ENCODE measurements at regions not wholly inside any gene's neighbourhood (a gene's known extent, or its start where the extent isn't known, plus 50 kb on each side); places are given as distances from the start of the nearest gene placed in this dataset.

DNA sequence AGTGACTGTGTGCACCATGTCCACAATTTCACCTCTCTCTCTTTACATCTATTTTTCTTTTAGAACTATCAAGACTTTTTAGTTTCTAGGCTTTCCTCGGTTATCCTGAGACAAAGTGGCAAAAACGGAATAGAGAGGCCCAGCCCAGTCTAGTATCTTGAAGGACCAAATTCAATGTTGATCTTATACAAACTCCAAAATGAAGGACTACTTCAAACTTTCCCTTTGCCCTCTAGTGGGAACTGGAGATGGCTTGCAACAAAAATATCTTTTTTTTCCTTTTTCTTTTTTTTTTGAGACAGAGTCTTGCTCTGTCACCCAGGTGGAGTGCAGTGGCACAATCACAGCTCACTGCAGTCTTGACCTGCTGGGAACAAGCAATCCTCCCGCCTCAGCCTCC, 338.5 kb upstream of the UMPS start:
- no peaks in the 10 kb centered on the region for H3K36me3 ChIP-seq (ENCODE audit: control insufficient read depth in 2 of 2, insufficient read depth in 2 of 2, low read length in 1 of 2)
- no peaks in the 10 kb centered on the region for H3K27me3 ChIP-seq (ENCODE audit: control insufficient read depth in 1 of 2, insufficient read depth in 2 of 2, low read length in 2 of 2)
- H3K27ac ChIP-seq (ENCODE audit: low read depth in 2 of 2, low read length in 1 of 2), result no peak overlapping the region
- H3K9me3 ChIP-seq (ENCODE audit: control insufficient read depth in 2 of 2, insufficient read depth in 1 of 2, low read depth in 1 of 2, low read length in 1 of 2), result no peaks in the 10 kb centered on the region
- peaks cover 0 to 3% of the 10 kb centered on the region in 2 donors for H3K4me1 ChIP-seq (ENCODE audit: control insufficient read depth in 2 of 2, insufficient read depth in 2 of 2, low read length in 1 of 2)
- 87 to 90% methylated on average over 3 of the region's 3 CpGs for WGBS, 2 donors
- H3K4me3 ChIP-seq (ENCODE audit: low read depth in 1 of 2, low read length in 2 of 2), result no peak overlapping the region

DNA sequence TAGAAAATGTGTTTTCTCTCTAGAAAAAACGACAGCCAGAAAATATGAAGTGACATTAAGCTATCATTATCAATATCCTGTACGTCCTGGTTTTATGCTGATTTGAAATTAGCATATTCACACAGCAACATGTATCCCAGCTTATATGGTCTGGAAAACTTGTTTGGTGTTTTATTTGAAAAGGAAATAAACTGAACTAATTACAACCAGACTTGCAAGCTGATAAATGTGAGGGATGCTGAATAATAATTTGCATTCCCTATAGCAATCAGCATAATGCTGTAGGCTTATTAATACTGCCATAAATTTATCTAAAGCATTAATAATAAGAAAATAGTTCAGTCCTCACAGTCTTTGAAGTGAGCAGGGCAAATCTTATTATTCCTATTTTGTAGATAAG, 336.9 kb upstream of the UMPS start:
- 33 to 40% methylated on average over 2 of the region's 2 CpGs for WGBS, 2 donors
- H3K9me3 ChIP-seq (ENCODE audit: control insufficient read depth in 2 of 2, insufficient read depth in 1 of 2, low read depth in 1 of 2, low read length in 1 of 2), result no peaks in the 10 kb centered on the region
- no peak overlapping the region for H3K4me3 ChIP-seq (ENCODE audit: low read depth in 1 of 2, low read length in 2 of 2)
- H3K27ac ChIP-seq (ENCODE audit: low read depth in 2 of 2, low read length in 1 of 2), result no peak overlapping the region
- H3K36me3 ChIP-seq (ENCODE audit: control insufficient read depth in 2 of 2, insufficient read depth in 2 of 2, low read length in 1 of 2), result no peaks in the 10 kb centered on the region
- no peaks in the 10 kb centered on the region for H3K27me3 ChIP-seq (ENCODE audit: control insufficient read depth in 1 of 2, insufficient read depth in 2 of 2, low read length in 2 of 2)
- H3K4me1 ChIP-seq (ENCODE audit: control insufficient read depth in 2 of 2, insufficient read depth in 2 of 2, low read length in 1 of 2), result peaks cover 0 to 3% of the 10 kb centered on the region in 2 donors

DNA sequence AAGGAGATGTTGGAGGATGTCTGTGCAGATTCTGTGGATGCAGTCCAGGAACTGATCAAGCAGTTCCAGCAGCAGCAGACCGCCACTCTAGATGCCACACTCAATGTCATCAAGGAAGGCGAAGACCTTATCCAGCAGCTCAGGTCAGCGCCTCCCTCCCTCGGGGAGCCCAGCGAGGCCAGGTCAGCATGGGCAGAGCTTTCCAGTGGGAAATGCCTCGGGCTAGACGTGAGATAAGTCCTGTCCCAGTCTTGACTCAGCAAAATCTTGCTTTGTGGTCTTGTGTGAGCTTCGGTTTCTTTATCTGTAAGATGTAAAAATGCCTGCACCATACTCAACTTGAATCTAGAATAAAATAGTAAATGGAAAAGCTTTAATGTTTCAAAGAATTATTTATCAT, 335.1 kb upstream of the UMPS start:
- peaks cover 0 to 3% of the 10 kb centered on the region in 2 donors for H3K4me1 ChIP-seq (ENCODE audit: control insufficient read depth in 2 of 2, insufficient read depth in 2 of 2, low read length in 1 of 2)
- no peaks in the 10 kb centered on the region for H3K27me3 ChIP-seq (ENCODE audit: control insufficient read depth in 1 of 2, insufficient read depth in 2 of 2, low read length in 2 of 2)
- H3K9me3 ChIP-seq (ENCODE audit: control insufficient read depth in 2 of 2, insufficient read depth in 1 of 2, low read depth in 1 of 2, low read length in 1 of 2), result no peaks in the 10 kb centered on the region
- 83 to 87% methylated on average over 8 of the region's 8 CpGs for WGBS, 2 donors
- H3K36me3 ChIP-seq (ENCODE audit: control insufficient read depth in 2 of 2, insufficient read depth in 2 of 2, low read length in 1 of 2), result no peaks in the 10 kb centered on the region
- no peak overlapping the region for H3K4me3 ChIP-seq (ENCODE audit: low read depth in 1 of 2, low read length in 2 of 2)
- no peak overlapping the region for H3K27ac ChIP-seq (ENCODE audit: low read depth in 2 of 2, low read length in 1 of 2)

DNA sequence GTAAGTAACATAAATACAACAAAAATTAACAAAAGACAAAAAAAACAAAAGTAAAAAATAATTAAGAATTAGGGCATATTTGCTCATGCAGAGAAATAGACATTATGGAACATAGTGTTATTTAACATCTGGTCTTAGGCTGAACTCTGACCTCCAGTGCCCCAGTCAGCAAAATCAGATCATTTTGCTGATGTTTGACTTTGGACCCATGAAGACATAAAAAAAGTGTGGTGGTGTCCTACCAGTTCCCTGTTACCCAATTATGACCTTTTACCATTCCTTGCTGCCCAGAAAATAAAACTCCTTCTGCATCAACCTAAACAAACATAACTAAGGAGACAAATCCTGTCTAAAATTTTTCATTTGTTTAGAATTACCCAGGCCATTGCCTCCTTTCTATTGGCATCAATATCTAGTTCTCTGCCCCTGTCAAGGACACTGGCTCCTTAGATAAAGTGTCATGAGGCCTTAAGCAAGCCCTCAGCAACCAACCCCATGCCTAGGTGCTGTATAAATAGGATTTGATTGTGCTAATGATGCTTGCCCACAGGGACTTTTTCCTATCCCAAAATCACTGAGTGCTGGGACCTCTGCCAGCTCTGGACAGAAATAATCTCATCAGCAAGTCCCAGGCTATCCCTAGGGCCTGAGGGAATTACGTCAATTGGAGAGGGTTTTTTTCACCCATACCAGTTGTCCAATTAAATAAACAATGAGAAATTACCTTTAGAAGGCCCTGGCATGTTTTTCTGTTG, 334.5 kb upstream of the UMPS start:
- 37 to 53% methylated on average over 1 of the region's 1 CpG for WGBS, 2 donors
- Histone ChIP-seq H3K27ac (ENCODE audit: low read depth in 2 of 2, low read length in 1 of 2) (no peak overlapping the region), H3K4me3 (ENCODE audit: low read depth in 1 of 2, low read length in 2 of 2) (no peak overlapping the region), H3K27me3 (ENCODE audit: control insufficient read depth in 1 of 2, insufficient read depth in 2 of 2, low read length in 2 of 2) (no peaks in the 10 kb centered on the region), H3K4me1 (ENCODE audit: control insufficient read depth in 2 of 2, insufficient read depth in 2 of 2, low read length in 1 of 2) (peaks cover 0 to 3% of the 10 kb centered on the region in 2 donors), H3K9me3 (ENCODE audit: control insufficient read depth in 2 of 2, insufficient read depth in 1 of 2, low read depth in 1 of 2, low read length in 1 of 2) (no peaks in the 10 kb centered on the region), H3K36me3 (ENCODE audit: control insufficient read depth in 2 of 2, insufficient read depth in 2 of 2, low read length in 1 of 2) (no peaks in the 10 kb centered on the region)

DNA sequence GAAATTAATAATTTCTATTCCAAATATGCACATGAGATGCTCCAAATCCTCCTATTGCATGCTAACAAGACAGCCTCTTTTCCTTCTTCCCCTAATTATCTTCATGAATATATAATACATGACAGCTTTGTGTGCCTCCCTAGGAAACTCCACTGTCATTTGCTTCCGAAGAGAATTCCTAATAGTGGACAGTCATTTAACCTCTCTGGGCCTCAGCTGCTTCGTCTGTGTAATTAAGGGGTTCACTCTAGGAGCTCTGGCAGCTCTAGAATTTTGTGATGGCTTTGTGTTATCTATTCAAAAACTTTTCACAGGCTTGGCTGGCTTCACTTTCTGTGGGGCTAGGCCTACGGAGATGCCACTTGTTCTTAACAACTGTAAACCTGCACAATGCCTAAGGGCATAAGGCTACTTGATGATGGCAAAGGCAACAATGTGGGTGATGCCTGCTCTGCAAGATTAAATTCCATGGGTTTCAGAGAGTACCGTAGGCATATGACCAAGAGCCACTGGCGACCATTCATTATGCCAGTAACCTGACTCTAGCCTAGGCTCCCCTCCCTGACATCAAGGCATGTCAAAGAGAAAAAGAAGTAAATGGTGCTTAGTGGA, 333.8 kb upstream of the UMPS start:
- Histone ChIP-seq H3K4me3 (ENCODE audit: low read depth in 1 of 2, low read length in 2 of 2) (no peak overlapping the region), H3K36me3 (ENCODE audit: control insufficient read depth in 2 of 2, insufficient read depth in 2 of 2, low read length in 1 of 2) (no peaks in the 10 kb centered on the region), H3K27ac (ENCODE audit: low read depth in 2 of 2, low read length in 1 of 2) (no peak overlapping the region), H3K27me3 (ENCODE audit: control insufficient read depth in 1 of 2, insufficient read depth in 2 of 2, low read length in 2 of 2) (no peaks in the 10 kb centered on the region), H3K9me3 (ENCODE audit: control insufficient read depth in 2 of 2, insufficient read depth in 1 of 2, low read depth in 1 of 2, low read length in 1 of 2) (no peaks in the 10 kb centered on the region), H3K4me1 (ENCODE audit: control insufficient read depth in 2 of 2, insufficient read depth in 2 of 2, low read length in 1 of 2) (peaks cover 0 to 3% of the 10 kb centered on the region in 2 donors)
- 69 to 79% methylated on average over 5 of the region's 5 CpGs for WGBS, 2 donors

DNA sequence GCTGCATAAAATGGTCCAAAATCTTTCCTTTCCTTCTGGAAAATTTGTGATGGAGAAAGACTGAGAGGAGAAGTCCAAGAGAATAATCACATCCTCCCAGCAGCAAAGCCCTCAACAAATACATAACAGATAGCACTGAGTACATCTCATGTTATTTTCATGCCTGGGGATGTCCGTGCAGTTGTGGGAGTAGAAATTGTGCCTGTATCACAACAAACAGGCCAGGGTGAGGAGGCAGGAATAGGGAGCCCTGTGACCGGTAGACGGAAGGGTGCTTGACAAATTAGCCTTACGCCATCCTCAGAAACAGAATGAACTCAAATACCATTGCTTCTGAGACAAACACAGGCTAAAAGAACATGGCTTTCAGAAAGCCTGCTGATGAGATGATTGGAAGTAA, 333.2 kb upstream of the UMPS start:
- WGBS, 2 donors, result 91 to 92% methylated on average over 4 of the region's 4 CpGs
- Histone ChIP-seq H3K4me3 (ENCODE audit: low read depth in 1 of 2, low read length in 2 of 2) (no peak overlapping the region), H3K4me1 (ENCODE audit: control insufficient read depth in 2 of 2, insufficient read depth in 2 of 2, low read length in 1 of 2) (peaks cover 0 to 3% of the 10 kb centered on the region in 2 donors), H3K9me3 (ENCODE audit: control insufficient read depth in 2 of 2, insufficient read depth in 1 of 2, low read depth in 1 of 2, low read length in 1 of 2) (no peaks in the 10 kb centered on the region), H3K36me3 (ENCODE audit: control insufficient read depth in 2 of 2, insufficient read depth in 2 of 2, low read length in 1 of 2) (no peaks in the 10 kb centered on the region), H3K27me3 (ENCODE audit: control insufficient read depth in 1 of 2, insufficient read depth in 2 of 2, low read length in 2 of 2) (no peaks in the 10 kb centered on the region), H3K27ac (ENCODE audit: low read depth in 2 of 2, low read length in 1 of 2) (no peak overlapping the region)

DNA sequence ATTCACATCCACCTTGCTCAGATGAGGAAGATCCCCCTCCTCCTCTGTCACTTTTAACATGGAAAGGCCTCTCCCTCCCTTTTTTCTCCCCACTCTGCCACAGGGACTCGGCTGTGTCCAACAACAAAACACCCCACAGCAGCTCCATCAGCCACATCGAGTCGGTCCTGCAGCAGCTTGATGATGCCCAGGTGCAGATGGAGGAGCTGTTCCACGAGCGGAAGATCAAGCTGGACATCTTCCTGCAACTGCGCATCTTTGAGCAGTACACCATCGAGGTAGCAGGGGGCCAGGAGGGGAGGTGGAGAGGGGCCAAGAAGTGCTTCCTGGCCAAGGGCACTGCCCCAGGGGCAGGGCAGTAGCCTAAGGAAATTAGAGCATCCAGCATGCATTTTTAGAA, 331.7 kb upstream of the UMPS start:
- 92 to 94% methylated on average over 7 of the region's 7 CpGs for WGBS, 2 donors
- Histone ChIP-seq H3K4me1 (ENCODE audit: control insufficient read depth in 2 of 2, insufficient read depth in 2 of 2, low read length in 1 of 2) (peaks cover 0 to 3% of the 10 kb centered on the region in 2 donors), H3K4me3 (ENCODE audit: low read depth in 1 of 2, low read length in 2 of 2) (no peak overlapping the region), H3K9me3 (ENCODE audit: control insufficient read depth in 2 of 2, insufficient read depth in 1 of 2, low read depth in 1 of 2, low read length in 1 of 2) (no peaks in the 10 kb centered on the region), H3K27me3 (ENCODE audit: control insufficient read depth in 1 of 2, insufficient read depth in 2 of 2, low read length in 2 of 2) (no peaks in the 10 kb centered on the region), H3K36me3 (ENCODE audit: control insufficient read depth in 2 of 2, insufficient read depth in 2 of 2, low read length in 1 of 2) (no peaks in the 10 kb centered on the region), H3K27ac (ENCODE audit: low read depth in 2 of 2, low read length in 1 of 2) (no peak overlapping the region)

DNA sequence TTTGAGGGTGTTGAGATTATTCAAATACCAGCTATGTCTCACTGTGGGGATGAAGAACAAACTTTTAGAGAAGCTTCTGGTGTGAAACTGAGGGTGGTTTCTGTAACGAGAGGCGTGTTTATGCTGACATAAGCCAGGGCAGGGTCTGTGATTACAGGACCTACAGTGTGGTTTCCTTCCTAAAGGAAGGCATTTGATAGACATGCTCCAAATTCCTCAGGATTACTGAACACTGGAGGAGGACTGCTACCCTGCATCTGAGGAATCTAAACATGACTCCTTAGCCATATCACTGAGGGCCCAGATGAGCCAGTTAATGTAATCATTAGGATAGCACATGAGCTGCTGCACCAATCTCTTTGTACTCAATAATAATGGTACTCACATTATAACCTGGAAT, 328.4 kb upstream of the UMPS start:
- Histone ChIP-seq H3K27me3 (ENCODE audit: control insufficient read depth in 1 of 2, insufficient read depth in 2 of 2, low read length in 2 of 2) (no peaks in the 10 kb centered on the region), H3K4me1 (ENCODE audit: control insufficient read depth in 2 of 2, insufficient read depth in 2 of 2, low read length in 1 of 2) (no peaks in the 10 kb centered on the region), H3K27ac (ENCODE audit: low read depth in 2 of 2, low read length in 1 of 2) (no peak overlapping the region), H3K4me3 (ENCODE audit: low read depth in 1 of 2, low read length in 2 of 2) (no peak overlapping the region), H3K36me3 (ENCODE audit: control insufficient read depth in 2 of 2, insufficient read depth in 2 of 2, low read length in 1 of 2) (no peaks in the 10 kb centered on the region), H3K9me3 (ENCODE audit: control insufficient read depth in 2 of 2, insufficient read depth in 1 of 2, low read depth in 1 of 2, low read length in 1 of 2) (no peaks in the 10 kb centered on the region)
- WGBS, 2 donors, result 72 to 85% methylated on average over 2 of the region's 2 CpGs

DNA sequence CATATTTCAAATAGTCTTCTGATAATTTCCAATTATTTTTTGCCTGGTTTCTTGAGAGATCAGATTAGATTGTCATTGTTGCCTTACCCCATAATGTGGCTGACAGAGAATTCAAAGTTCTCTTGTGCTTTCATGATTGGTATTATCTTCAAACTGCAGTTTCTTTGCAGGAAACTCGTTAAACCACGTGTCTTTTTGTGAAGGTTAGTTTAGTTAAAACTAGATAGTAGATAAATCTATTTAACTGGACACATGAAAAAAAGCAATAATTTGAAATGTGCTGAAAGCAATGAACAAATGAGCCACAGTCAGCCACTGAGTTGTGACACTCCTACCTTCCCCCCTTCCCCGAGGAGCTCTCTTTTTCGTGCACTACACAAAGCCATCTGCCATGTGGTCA, 327.5 kb upstream of the UMPS start:
- no peak overlapping the region for H3K27ac ChIP-seq (ENCODE audit: low read depth in 2 of 2, low read length in 1 of 2)
- no peaks in the 10 kb centered on the region for H3K27me3 ChIP-seq (ENCODE audit: control insufficient read depth in 1 of 2, insufficient read depth in 2 of 2, low read length in 2 of 2)
- H3K36me3 ChIP-seq (ENCODE audit: control insufficient read depth in 2 of 2, insufficient read depth in 2 of 2, low read length in 1 of 2), result no peaks in the 10 kb centered on the region
- 73 to 83% methylated on average over 4 of the region's 4 CpGs for WGBS, 2 donors
- H3K4me3 ChIP-seq (ENCODE audit: low read depth in 1 of 2, low read length in 2 of 2), result no peak overlapping the region
- H3K9me3 ChIP-seq (ENCODE audit: control insufficient read depth in 2 of 2, insufficient read depth in 1 of 2, low read depth in 1 of 2, low read length in 1 of 2), result no peaks in the 10 kb centered on the region
- H3K4me1 ChIP-seq (ENCODE audit: control insufficient read depth in 2 of 2, insufficient read depth in 2 of 2, low read length in 1 of 2), result no peaks in the 10 kb centered on the region

DNA sequence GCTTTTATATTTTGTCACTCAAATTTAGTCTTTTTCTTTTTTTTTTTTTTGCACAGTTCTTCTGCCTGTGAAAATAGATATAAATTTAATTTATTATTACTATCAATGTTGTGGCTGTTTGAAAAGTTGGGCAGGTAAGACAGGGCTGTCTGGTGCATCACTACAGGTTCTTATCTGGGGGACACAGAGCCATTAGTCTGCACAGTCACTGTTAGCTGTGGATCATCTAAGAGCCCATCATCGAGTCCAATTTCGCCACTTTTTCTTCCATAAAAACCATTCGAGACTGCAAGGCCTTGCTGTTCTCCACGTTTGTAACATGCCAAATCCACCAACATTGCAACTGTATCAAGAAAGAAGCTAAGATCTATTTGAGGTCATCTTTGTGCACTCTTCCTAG, 325.6 kb upstream of the UMPS start:
- WGBS, 2 donors, result 82 to 88% methylated on average over 4 of the region's 4 CpGs

More for the DNA sequence above, 325.6 kb upstream of the UMPS start:
- Histone ChIP-seq H3K4me3 (ENCODE audit: low read depth in 1 of 2, low read length in 2 of 2) (no peak overlapping the region), H3K4me1 (ENCODE audit: control insufficient read depth in 2 of 2, insufficient read depth in 2 of 2, low read length in 1 of 2) (no peaks in the 10 kb centered on the region), H3K27me3 (ENCODE audit: control insufficient read depth in 1 of 2, insufficient read depth in 2 of 2, low read length in 2 of 2) (no peaks in the 10 kb centered on the region), H3K27ac (ENCODE audit: low read depth in 2 of 2, low read length in 1 of 2) (no peak overlapping the region), H3K36me3 (ENCODE audit: control insufficient read depth in 2 of 2, insufficient read depth in 2 of 2, low read length in 1 of 2) (no peaks in the 10 kb centered on the region), H3K9me3 (ENCODE audit: control insufficient read depth in 2 of 2, insufficient read depth in 1 of 2, low read depth in 1 of 2, low read length in 1 of 2) (no peaks in the 10 kb centered on the region)
